ENCODE measurements at regions not wholly inside any gene's neighbourhood (a gene's known extent, or its start where the extent isn't known, plus 50 kb on each side); places are given as distances from the start of the nearest gene placed in this dataset.

DNA sequence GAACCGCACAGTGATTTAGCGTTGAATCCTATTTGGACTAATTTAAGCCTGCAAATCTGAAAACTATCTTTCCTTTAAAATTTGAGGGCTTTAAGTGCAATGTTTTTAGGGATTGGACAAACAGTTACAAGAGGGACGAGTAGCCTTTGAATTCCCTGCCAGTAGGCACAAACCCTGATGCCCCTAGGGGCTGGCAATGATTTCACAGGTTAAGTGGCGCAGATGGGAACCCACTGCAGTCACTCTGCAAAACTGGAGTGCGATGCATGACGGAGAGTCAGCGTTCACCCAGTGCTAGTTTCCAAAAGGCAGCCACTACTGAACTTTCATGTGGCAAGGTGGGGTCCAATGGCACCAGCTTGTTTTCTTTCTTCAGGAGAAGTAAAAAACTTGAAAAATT, 99.4 kb upstream of the FRMD6 start:
- H3K36me3 ChIP-seq (ENCODE audit: insufficient read depth, low read length) = no peaks in the 10 kb centered on the region
- H3K27me3 ChIP-seq (ENCODE audit: control insufficient read depth in 1 of 2, insufficient read depth in 2 of 2, low read length in 2 of 2) = peaks cover 0 to 12% of the 10 kb centered on the region in 2 experiments
- Mint-ChIP-seq H3K36me3 (ENCODE audit: low read depth) (no peaks in the 10 kb centered on the region), H3K27ac (no peak overlapping the region), H3K27me3 (peaks cover 4% of the 10 kb centered on the region), H3K9me3 (no peaks in the 10 kb centered on the region), H3K4me3 (no peak overlapping the region), H3K4me1 (ENCODE audit: low read depth) (no peaks in the 10 kb centered on the region)
- intact Hi-C loops (cut with DNase I, micrococcal nuclease) = no loop called here
- ChIA-PET POLR2A (no interaction called here), CTCF (no interaction called here)
- no peaks in the 10 kb centered on the region for H3K9me3 ChIP-seq (ENCODE audit: control insufficient read depth in 1 of 2, insufficient read depth in 1 of 2, low read length in 2 of 2)
- H3K27ac ChIP-seq (ENCODE audit: low read depth in 1 of 2, low read length in 2 of 2) = no peak overlapping the region
- no peak overlapping the region for H3K4me3 ChIP-seq (ENCODE audit: low read length)
- ATAC-seq (ENCODE audit: poor library complexity) (no peak), DNase-seq (no peak)
- TF ChIP-seq, protein P1, sequence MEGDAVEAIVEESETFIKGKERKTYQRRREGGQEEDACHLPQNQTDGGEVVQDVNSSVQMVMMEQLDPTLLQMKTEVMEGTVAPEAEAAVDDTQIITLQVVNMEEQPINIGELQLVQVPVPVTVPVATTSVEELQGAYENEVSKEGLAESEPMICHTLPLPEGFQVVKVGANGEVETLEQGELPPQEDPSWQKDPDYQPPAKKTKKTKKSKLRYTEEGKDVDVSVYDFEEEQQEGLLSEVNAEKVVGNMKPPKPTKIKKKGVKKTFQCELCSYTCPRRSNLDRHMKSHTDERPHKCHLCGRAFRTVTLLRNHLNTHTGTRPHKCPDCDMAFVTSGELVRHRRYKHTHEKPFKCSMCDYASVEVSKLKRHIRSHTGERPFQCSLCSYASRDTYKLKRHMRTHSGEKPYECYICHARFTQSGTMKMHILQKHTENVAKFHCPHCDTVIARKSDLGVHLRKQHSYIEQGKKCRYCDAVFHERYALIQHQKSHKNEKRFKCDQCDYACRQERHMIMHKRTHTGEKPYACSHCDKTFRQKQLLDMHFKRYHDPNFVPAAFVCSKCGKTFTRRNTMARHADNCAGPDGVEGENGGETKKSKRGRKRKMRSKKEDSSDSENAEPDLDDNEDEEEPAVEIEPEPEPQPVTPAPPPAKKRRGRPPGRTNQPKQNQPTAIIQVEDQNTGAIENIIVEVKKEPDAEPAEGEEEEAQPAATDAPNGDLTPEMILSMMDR (IDR thresholded peaks at IDR 0.05) = no peak
- H3K4me1 ChIP-seq (ENCODE audit: insufficient read depth, low read length) = no peaks in the 10 kb centered on the region

DNA sequence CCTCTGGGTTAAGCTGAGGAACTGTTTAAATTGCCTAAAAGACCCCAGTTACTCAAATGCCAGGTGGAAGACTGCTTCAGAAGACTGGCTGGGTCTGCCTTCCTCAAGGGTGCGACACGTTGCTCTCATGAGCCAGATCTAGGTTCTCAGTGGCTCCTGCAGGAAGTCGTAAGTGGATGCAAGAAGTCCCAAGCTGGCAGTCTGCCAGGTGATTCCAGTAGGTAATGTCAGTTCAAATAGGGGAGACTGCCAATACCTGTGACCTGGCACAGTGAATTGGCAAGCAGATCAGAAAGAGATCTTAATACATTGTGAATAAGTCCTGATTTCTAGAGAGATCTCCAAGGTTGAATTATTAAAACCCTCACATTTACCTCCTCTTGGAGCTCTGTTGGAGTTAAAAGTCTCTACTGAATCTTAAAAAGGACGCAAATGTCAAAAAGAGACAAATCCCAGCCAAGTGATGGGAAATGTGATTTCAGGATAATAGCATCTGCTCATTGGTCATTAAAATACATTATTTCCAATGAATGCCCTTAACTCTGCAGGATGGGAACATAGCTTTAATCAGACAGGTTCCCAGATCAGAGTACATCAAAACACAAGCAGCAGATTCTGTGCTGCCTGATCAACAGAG, 98.8 kb upstream of the FRMD6 start:
- H3K36me3 Mint-ChIP-seq (ENCODE audit: low read depth) = no peaks in the 10 kb centered on the region
- H3K27me3 ChIP-seq (ENCODE audit: control insufficient read depth in 1 of 2, insufficient read depth in 2 of 2, low read length in 2 of 2) = peaks cover 0 to 12% of the 10 kb centered on the region in 2 experiments
- no peaks in the 10 kb centered on the region for H3K9me3 ChIP-seq (ENCODE audit: control insufficient read depth in 1 of 2, insufficient read depth in 1 of 2, low read length in 2 of 2)
- DNase-seq = no peak
- TF ChIP-seq, protein P1 (IDR thresholded peaks at IDR 0.05) = no peak
- no peak overlapping the region for H3K4me3 Mint-ChIP-seq
- H3K4me3 ChIP-seq (ENCODE audit: low read length) = no peak overlapping the region
- H3K9me3 Mint-ChIP-seq = no peaks in the 10 kb centered on the region
- intact Hi-C loops (cut with DNase I, micrococcal nuclease) = no loop called here
- ATAC-seq (ENCODE audit: poor library complexity) = no peak
- H3K4me1 Mint-ChIP-seq (ENCODE audit: low read depth) = no peaks in the 10 kb centered on the region
- ChIA-PET POLR2A (no interaction called here), CTCF (no interaction called here)
- H3K36me3 ChIP-seq (ENCODE audit: insufficient read depth, low read length) = no peaks in the 10 kb centered on the region
- H3K27ac ChIP-seq (ENCODE audit: low read depth in 1 of 2, low read length in 2 of 2) = no peak overlapping the region
- peaks cover 4% of the 10 kb centered on the region for H3K27me3 Mint-ChIP-seq
- H3K27ac Mint-ChIP-seq = no peak overlapping the region
- no peaks in the 10 kb centered on the region for H3K4me1 ChIP-seq (ENCODE audit: insufficient read depth, low read length)

DNA sequence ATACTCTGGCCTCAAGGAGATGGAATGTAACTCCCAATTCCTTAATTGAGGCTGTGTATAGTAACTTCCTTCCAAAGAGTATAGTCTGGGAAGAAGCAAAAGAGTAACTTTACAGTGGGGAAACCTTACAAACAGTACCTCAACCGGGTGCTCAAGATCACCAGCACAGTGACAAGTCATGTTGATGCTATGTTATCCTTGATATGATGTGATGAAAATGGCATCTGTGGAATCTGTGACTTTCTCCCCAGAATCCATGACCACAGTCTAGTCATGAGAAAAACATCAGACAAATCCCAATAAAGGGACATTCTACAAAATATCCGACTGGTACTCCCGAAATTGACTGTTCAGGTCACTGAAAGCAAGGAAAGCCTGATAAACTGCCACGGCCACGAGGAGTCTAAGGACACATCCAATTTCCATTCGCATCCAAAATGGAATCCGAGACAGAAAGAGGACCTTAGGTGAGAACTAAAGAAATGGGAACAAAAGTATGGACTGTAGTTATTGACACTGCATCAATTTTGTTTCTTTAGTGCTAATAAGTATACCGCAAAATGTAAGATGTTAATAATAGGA, 97.3 kb upstream of the FRMD6 start:
- Histone ChIP-seq H3K36me3 (ENCODE audit: insufficient read depth, low read length) (no peaks in the 10 kb centered on the region), H3K9me3 (ENCODE audit: control insufficient read depth in 1 of 2, insufficient read depth in 1 of 2, low read length in 2 of 2) (no peaks in the 10 kb centered on the region), H3K27me3 (ENCODE audit: control insufficient read depth in 1 of 2, insufficient read depth in 2 of 2, low read length in 2 of 2) (peaks cover 0 to 8% of the 10 kb centered on the region in 2 experiments), H3K27ac (ENCODE audit: low read depth in 1 of 2, low read length in 2 of 2) (no peak overlapping the region), H3K4me1 (ENCODE audit: insufficient read depth, low read length) (no peaks in the 10 kb centered on the region), H3K4me3 (ENCODE audit: low read length) (no peak overlapping the region)
- DNase-seq (no peak), ATAC-seq (ENCODE audit: poor library complexity) (no peak)
- Mint-ChIP-seq H3K4me1 (ENCODE audit: low read depth) (no peaks in the 10 kb centered on the region), H3K4me3 (no peak overlapping the region), H3K9me3 (no peaks in the 10 kb centered on the region), H3K36me3 (ENCODE audit: low read depth) (no peaks in the 10 kb centered on the region), H3K27me3 (no peaks in the 10 kb centered on the region), H3K27ac (no peak overlapping the region)
- intact Hi-C loops (cut with DNase I, micrococcal nuclease) = no loop called here
- ChIA-PET CTCF (no interaction called here), POLR2A (no interaction called here)
- TF ChIP-seq, protein P1 (IDR thresholded peaks at IDR 0.05) = no peak
